GM18502 (cell line): ENCODE measurements at regions not wholly inside any gene's neighbourhood (a gene's known extent, or its start where the extent isn't known, plus 50 kb on each side); places are given as distances from the start of the nearest gene placed in this dataset.
"Not testable (repeated sequence)": the region's sequence is repeated elsewhere in the genome, so short reads cannot be mapped to it uniquely, and the experiment has no call there.

Source experiments
- ATAC-seq: cut with Tn5 transposase; IDR thresholded peaks from one replicate; pipeline ENCODE4 v1.9.1; 2021; ENCODE audit warnings: mild to moderate bottlenecking; ENCODE audit not compliant: unreplicated experiment, poor library complexity

DNA sequence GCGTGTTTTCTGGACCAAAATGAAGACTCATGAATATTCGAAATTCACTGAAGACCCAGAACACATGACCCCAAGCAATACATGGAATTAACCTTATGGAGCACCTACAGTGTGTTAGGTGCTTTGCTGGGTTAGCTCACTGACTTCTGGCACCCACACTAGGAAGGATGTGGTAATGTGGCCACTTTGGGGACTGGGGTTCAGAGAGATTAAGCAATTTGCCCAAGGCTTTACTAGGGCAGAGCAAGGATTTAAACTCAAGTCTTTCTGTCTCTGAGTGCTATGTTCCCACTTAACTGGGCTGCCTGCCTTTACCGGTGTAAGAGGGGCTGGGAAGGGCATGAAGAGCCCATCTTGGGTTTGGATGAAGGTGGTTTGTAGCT lies 162.0 kb upstream of the ATP6AP2 start:
- no peak for ATAC-seq

DNA sequence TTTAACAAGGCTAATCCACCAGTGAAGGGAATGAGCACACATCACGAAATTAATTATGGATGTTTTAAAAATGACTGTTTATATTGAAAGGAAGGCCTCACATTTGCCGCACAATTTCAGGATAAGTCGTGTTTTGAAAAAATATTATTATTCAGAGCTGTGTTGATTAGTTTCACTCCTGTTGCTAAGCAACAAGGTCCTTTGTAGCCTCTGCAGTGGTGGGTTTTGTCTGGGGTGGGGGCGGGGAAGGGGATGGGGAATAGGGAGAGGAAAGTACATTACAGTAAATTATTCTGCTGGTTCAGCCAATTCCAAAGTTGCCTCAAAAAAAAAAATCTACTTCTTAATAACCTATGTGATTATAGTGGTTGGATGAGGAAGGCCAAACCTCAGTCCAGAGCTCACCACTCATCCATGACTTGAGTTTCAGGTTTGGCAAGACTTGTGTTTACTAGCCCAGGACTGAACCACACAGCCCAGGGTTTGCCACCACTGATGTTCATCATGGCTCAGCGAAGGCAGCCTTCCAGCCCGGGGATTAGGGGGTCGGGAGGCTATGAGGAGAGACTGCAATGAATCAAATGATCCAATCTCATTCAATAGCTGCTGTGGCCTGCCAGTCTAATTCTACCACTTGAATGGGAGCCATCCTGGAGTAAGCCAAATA lies 162.5 kb upstream of the ATP6AP2 start:
- no peak for ATAC-seq

DNA sequence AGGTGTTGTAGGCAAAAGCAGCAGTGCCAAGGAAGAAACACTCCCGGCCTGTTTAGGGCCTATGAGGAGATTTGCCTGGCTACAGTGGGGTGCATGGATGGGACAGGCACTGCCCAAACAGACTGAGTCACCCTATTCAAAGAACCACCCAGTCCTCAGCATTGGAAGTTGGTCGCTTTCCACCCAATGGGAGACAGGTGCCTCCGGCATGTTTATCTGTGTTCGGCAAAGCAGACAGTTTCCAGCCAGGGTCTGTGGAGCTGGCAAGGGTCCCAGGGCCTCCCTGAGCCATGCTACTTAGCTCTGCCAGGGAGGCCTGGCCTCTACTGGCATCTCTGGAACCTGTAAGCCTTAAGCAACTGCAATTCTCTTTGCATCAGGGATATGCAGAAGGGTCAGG lies 165.1 kb upstream of the ATP6AP2 start:
- ATAC-seq: no peak

DNA sequence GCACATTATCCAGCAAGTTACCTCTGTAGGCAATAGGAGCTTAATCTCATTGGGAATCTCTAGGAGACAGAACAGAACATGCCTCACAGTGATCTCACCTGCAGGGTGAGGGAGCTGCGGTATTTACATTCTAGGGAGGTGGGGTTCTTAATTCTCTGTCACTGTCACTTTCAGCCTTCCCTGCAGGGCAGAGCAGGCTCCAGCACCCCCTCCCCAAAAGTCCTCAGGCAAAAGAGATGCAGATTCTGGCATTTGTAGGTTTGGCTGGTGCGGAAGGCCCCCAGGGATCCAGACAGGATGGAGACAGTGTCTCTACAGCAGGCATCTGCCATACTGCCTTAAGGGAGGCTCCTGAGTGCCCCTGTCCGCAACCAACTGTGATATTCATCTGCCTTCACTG lies 166.4 kb upstream of the ATP6AP2 start:
- no peak for ATAC-seq

DNA sequence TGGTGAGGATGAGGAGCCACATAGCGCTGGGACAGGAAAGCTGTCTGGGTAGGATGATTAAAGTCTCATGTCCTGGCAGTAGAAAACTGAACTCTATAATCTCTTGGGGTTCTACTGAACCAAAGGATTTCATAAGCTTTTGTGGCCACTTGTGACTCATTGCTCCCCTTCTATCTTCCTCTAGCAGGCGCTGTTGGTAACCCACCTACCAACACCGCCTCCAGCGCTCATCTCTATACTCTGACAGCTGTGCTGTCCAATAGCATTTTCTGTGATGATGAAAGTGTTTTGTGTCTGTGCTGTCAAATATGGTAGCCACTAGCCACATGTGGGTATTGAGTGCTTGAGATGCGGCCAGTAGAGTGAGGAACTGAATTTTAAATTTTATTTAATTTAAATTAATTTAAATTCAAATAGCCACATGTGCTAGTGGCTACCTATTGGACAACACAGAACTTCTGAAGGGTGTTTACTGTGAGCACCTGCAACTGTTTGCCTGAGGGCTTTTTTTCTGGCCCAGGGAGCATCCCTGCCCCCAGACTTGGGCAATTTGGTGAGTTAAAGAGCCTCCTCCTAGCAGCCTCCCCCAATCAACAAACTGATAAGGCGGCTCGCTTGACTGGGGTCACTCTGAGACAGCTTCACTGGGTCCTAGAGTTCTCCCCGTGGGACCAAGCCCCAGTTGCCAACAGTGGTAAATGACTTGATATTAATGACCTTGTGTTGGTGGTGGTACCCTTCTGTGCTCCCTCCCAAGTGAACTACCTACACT lies 169.2 kb upstream of the ATP6AP2 start:
- no peak for ATAC-seq

DNA sequence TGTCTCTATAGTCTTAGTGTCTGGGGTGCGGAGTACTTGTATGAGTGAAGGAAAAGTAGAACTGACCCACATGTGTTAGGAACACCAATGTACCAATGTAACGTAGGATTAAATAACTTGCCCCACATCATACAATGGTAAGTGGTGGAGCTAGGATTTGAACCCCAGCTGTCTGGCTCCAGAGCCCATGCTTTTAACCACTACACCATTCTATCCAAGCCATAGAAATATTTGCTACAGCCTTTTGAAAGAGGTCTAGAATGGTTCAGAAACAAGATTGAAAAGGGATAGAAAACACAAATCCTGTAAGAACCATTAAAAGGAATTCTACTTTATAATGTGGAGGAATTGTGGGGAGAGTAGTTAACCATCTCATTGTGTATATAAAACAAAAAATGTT lies 169.9 kb upstream of the ATP6AP2 start:
- ATAC-seq: no peak

DNA sequence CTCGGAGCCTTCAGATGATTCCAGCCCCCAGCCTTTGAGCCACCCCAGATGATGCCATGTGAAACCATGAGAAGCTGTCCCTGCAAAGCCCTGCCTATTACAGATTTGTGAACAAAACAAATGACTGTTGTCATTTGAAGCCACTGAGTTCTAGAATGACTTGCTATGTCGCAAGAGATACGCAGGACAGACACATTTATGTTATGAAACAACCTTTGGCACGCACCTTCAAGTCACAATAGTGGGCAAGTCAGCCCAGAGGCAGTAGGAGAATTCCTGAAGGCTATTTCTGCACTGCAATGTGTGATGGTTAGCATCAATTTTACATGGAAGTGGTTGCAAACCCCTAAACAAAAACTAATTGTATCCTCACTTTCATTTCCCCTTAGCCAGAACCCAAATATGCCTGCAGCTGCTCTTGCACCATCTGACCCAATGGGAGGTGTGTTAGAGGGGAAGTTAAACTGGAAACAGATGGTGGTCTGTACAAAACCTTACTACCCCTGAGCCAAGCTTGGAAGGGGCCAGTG lies 174.4 kb upstream of the ATP6AP2 start:
- ATAC-seq: peak; percentile 58

DNA sequence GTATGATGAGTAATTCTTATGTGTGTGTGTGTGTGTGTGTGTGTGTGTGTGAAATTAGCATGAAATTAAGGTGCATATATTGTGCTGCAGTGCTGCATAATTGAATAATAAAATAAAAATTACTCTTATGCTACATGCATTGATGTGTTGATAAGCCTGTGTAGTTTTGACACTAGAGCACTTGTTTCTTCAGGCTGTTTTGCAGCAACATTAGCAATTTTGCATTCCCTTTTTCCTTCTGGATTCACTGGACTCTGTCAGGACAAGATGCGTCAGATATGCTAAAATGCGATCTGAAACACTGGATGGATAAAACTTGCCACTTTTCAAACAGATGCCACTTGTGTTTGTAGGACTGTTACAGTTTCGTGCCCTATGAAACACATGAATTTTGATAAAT lies 175.4 kb upstream of the ATP6AP2 start:
- no peak for ATAC-seq

DNA sequence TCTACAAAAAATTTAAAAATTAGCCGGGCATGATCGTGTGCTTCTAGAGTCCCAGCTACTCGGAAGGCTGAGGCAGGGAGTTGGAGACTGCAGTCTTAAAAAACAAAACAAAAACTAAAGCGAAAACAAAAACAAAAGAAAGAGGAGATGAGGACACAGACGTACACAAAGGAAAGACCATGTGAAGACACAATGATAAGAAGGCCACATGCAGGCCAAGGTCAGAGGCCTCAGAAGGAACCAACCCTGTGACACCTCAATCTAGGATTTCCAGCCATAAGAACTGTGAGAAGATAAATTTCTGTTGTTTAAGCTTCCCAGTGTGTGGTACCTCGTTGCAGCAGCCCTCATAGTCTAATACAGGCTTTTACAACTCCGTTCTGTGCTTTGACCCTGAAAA lies 177.0 kb upstream of the ATP6AP2 start:
- no peak for ATAC-seq

DNA sequence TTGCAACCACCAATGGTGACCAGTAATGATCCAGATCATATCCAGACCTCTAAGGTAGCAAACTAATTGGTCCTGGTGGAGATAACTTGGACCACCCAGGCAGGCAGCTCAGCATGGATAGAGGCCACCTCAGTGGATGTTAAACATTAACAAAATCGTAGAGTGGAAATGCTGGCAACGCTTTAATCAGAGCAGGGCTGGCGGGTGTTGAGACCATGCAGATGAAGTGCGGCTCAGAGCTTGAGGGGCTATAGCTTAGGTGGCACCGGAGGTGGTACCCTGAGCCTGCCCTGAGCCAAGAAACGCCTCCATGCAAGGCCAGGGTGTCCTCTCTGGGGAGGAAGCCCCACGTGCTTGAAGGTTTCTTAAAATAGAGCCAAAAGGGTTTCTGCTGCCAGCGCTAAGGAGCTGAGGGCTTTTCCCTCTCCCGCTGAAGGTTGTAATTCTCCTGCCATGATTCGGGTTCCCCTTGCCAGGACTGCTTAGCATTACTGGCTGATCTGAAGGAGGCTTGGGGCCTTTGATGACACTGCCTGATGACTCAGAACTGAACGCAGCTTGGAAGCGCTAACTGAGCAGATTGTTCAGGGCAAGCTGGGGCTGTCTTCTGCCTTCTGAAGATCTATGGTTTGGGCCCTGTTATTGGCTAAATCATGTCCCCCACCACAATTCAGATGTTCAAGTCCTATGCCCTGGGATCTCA lies 177.8 kb upstream of the ATP6AP2 start:
- no peak for ATAC-seq

DNA sequence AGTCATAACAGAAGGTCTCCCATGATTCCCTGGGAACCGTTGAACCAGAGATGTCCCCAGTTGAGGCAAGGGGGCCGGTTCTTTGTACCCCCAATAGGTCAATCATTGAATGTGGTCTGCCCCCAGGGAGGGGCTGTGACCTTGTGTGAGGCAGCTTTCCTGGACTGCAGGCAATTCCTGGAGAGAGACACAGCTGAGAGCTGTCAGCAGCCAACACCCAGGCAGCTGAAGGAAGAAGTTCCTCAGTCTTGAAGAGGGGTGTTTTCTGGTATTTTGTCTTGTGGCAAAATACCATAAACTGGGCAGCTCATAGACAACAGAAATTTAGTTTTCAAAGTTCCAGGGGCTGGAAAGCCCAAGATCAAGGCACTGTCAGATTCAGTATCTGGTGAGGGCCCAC lies 185.7 kb upstream of the ATP6AP2 start:
- ATAC-seq: no peak

DNA sequence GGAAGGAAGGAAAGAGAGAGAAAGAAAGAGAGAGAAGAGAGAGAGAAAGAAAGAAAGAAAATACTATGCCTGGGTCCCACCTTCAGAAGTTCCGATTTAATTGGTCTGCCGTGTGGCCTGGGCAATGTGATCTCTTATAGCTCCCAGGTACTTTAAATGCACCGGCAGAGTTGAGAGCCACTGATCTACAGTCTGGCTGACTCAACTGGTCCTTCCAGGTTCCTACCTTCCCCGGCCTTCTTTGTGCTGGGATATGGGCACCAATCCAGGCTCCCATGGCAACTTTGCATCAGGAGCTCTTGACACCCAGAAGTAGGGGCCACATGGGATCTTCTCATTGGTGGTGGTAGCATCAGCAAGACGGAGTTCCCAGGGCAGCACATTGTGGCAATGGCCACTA lies 186.5 kb upstream of the ATP6AP2 start:
- no peak for ATAC-seq

DNA sequence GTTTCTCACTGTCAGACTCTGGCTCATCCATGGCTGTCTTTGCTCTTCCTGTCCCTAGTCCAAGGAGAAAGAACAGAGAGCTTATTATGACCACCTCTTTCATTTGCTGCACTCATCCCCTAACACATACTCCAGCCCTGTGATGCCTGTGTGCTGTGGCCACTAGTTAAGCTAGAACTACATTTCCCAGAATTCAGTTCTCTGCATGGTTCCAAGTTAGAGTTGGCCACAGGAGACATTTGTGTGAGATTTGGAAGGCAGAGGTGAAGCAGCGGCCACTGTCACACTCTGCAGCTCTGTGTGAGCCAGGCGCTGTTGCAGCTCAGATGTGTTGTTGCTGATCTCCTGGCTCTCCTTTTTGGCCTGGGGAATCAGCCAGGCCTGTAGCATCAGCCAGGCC lies 188.2 kb upstream of the ATP6AP2 start:
- ATAC-seq: no peak

DNA sequence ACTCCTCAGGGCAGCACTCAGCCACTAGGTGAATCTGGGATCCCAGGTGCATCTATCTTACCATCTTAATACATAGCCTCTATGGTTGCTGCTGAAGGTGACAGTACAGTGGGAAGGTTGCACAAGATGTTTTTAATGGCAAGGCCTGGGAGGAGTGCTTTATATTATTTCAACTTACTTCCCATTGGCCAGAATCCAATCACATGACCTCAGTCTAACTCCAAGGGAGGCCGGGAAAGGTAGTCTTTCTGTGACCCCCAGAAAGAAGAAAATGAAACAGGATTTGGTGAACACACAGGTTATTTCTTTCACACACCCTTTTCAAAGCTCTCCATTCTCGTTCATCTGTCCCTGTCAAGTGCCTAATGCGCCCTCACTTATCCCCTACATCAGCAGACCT lies 189.1 kb upstream of the ATP6AP2 start:
- ATAC-seq: no peak

DNA sequence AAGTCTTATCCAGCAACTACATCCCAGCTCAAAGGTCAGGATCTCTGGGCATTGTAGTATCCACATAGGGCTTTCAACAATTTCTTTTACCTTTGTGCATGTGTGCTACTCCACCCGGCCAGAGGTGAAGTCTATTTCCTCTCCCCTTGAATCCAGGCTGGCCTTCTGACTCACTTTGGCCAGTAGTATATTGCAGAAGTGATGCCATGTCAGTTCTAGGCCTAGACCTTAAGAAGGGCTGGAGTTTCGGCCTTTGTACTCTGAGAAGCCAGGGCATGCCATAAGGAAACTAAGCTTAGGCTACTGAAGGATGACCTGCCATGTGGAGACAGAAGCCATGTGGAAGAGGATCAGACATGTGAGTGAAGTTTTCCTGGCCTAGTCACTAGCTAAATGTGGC lies 191.2 kb upstream of the ATP6AP2 start:
- ATAC-seq: no peak

DNA sequence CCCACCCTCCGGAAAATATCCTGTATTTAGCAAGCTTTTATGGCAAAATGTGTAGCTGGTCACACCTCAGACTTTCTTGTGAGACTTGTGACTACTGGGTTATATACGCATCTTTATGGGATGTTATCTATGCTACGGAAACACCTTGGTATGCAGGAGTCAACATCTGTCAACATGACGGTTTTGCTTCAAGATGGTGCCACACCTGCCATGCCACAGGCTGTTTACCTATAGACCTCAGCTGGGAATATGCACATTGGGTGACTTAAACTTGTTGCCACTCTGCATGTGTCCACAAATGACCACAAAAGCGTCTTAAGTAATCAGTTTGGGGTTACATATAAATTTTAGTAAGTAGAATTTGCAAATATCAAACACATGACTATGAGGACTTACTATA lies 192.3 kb upstream of the ATP6AP2 start:
- ATAC-seq: no peak

DNA sequence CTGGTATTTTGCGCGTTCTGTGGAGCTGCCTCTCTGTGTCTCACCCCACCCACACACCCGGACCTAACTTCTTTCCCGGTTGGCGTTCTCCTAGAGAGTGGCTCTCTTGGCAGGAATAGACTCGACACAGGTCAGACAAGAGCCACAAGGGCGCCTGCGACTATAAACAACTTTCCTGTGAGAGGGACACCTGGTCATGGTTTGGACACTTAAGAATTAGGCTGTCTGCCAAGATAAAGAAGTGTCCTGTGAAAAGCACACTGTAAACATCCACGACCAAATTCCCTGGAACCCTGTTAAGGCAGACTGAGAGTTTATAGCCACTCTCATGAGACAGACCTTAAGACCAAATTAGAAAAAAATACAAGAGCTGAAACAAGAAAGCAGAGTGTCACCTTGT lies 192.9 kb upstream of the ATP6AP2 start:
- ATAC-seq: not testable (repeated sequence)

DNA sequence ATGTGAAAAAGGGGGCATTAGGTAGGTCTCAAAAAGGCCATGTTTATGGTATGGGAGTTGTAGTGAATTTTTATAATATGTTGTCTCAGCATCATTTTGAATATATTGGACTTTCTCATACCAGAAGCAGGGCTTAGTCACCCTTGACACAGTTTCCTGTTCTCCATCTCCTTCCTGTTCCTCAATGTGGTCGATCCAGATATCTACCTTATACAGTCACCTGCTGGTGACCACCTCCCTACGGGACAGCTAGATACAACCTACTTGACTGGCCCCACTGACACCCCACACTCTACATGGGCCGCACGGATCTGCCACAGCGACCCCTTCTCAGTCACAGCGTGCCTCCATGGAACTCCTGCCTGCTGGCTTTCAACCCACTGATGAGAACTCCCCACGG lies 193.5 kb upstream of the ATP6AP2 start:
- not testable (repeated sequence) for ATAC-seq

DNA sequence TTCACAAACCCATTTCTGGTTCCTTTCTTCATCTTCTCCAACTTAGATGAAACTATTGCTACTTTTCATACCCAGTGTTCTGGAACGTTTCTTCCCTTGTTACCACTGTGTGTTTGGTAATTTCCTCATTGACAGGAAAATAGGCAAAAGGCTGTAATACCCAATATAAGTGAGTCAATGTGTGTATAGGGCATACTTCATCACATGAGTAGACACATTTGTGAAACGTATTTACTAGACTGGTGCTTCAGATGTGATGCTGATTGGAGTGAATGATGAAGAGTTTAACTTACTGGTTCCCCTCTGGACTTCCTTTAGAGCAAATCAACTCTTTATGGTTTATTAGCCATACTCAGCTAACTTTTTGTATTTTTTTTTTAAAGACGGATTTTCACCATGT lies 195.1 kb upstream of the ATP6AP2 start:
- ATAC-seq: no peak

DNA sequence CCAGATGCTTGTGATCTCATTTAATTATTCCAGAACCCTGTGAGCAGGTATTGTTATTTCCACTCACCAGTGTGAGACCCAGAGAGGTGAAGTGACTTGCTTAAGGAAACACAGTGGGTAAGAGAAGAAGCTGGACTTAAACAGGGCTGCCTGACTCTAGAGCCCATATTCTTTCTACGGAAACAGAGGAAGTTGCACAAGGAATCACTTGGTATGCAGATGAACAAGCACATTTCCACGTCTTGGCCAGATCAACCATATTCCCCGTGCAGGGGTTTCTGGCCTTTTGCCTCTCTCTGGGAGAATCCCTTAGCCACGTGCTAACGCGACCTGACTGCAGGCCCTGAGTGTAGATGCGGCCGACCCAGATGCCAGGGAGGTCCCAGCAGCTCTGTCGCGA lies 195.5 kb upstream of the ATP6AP2 start:
- ATAC-seq: no peak

DNA sequence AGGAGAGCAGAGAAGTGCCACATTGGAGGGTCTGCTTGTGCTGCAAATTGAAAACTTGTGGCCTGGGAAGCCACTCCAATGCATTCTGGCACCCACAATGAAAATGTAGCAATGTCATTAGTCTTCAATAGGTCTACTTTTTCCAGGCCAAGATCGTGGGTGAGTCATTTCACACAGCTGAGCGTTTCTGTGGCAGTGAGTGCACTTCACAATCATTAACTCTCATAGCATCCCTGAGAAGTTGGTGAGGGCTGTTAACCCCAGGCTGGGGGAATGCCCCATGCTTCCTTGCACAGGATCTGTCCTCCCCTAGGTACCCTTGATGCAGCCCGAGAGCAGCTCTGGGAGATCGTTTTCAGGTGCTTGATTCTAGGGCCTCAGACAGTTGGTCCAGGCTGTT lies 196.8 kb upstream of the ATP6AP2 start:
- ATAC-seq: no peak
